Esophagus mucosa (tissue), 1 donor: ENCODE measurements at regions not wholly inside any gene's neighbourhood (a gene's known extent, or its start where the extent isn't known, plus 50 kb on each side); places are given as distances from the start of the nearest gene placed in this dataset.

Source experiments
- ATAC-seq: fragments of 200-7000 bp; cut with Tn5 transposase; one replicate; pipeline ENCODE4 v1.9.1; 2020
- donor health status: DM: yes; HTN: yes; CAD: no.

DNA sequence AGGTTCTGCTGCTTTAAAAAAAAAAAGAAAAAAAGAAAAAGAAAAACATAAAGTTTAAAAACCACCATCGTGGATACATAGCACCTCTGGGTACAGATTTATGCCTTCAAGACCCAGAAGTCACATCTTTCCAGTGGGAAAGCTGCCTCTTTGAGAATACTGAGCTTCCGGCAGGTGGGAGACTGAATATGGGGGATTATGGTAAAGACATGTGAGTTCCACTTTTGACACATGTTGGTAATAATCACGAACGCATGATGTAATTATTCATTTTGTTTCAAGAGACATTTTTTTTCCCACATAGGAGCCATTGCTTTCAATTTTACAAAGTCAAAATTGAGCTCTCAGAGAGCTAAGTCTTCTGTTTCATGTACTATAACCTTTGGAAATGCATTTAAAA, 229.7 kb upstream of the CDH5 start:
- ATAC-seq = no peak

DNA sequence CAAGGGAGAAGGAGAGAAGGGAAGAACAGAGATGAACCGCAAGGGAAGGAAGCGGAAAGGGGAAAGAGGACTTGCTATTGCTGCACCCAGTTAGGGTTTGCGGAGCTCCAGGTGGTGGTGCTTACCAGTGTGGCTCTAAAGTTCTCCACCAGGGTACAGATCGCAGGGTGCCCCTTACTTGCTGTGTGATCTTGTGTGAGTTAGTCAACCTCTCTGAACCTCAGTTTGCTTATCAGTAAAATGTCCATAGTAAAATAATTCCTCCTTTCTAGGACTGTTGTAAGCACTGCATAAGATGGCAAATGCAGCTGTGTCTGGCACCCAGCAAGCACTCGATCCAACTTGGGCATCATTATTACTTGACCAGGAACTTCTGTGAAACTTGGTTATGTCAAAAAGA, 230.7 kb upstream of the CDH5 start:
- no peak for ATAC-seq

DNA sequence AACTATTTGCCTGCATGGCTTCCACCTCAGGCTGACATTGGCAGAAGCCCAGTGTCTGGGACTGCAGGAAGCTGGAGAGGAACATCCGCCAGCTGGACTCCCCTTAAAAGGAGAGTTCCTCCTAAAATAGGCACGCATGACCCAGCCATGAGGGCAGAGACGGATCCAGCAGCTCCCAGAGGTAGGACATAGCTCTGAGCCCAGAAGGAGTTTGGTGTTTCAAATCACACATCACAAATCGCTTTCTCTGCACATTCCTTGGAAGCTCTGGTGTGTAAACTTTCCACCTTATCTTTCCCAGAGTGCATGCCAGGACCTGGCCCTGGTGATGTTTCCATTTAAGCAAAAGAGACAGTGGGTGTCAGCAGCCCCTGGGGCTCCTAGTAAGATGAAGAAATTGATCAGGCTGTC, 231.1 kb upstream of the CDH5 start:
- ATAC-seq = no peak

DNA sequence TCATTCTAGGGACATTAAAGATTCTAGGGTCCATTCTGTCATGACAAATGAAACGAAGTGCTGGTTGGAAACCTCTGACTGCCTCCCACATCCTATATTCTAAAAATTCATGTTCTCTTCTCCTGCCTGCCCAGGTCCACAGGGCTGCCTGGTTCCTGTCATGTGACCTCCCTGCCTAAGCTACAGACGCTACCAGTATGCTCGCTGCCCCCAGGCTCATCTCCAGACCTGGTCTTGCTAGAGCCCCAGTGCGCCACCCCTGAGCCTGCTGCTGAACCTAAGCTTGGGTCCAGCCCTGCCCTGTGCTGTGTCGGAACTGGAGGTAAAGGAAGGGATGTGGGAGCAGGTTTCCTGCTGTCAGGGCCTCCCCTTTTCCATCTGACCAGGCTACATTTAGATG, 231.6 kb upstream of the CDH5 start:
- no peak for ATAC-seq

DNA sequence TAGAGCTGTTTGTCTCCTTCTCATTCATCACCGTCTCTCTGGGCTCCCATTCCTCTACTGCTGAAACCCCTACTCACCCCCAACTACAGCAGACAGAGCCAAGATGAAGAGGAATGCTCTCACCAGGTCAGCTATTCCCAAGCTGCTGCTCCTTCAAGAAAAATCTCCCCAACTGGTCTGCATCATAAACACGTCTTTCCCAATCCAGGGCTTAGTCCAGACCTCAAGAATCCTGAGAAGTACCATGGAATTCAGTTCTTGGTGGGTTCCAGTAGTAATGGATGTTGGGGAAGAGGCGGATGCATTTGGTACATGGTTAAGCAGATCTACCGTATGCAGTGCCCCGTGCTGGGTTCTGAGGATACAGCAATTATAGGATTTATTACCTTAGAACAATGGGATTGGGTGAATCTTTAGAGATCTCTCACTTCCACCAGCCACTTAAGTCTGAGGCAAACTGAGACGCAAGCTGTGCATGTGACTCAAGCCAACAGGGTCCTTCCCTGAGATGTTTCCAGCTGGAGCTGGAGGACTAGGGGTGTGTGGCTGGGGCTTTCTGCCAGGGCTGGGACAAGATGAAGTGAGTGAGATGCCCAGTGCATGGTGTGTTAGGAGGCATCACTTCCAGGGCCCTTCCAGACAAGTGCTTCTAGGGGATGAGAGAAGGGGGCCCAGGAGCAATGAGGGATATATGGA, 232.7 kb upstream of the CDH5 start:
- ATAC-seq = no peak

- no peak for ATAC-seq
These were observed 234.6 kb upstream of the CDH5 start for GRCh38 chr16:66131895-66132294.

DNA sequence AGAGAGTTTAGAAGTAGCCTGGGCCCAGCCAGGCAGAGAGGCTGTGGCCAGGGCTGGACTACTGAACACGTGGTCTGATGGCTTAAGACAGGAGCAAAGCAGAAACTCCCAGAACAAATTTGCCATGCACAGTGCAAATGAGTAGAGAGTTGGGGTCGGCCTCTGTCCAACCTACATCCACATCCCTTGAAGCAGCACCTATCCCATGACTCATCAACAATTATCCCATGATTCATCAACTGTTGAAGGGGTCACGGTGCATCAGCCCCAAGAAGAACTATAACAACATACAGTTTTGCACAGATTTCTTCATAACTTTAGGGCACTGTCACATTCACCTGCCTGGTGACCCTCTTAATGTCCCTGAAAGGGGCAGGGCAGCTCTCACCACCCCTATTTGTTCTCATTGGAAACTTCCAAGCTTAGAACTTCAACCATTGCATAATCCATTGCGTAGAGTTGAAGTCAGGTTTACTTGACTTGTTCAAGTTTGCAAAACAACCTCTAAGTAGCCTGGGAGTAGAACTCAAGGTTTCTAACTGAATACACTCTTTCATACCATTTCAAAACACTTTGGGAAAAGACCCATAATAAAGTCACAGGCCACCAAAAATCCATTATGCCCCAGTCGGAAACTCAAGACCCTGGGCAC, 235.2 kb upstream of the CDH5 start:
- ATAC-seq = no peak

DNA sequence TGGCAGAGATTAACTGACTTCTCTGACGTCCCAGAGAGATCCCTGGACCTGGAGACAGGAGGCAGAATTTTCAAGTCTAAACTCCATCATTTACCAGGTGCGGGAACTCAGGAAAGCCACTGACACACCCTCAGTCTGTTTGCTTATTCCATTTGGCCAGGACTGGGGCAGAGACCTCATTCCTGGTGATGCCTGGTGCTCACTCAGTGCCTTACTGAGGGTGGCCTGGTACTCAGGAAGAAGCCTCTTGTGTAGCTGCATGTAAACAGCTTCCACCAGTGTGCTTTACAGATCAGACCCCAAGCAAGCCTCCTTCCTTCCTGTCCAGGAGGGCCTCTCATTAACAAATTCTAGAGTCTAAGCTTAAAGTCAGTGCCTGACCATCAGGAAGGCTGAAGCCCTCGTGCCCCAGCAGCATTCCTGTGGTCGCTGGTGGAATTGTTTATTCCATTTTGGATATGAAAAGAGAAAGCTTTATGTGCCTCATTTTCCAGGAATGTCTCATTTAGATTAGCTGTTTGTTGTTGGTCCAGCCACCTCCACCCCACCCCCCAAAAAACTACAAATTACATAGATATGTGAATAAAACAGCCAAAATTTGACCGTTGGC, 236.1 kb upstream of the CDH5 start:
- ATAC-seq = no peak

- no peak for ATAC-seq
These were observed 237.3 kb upstream of the CDH5 start for GRCh38 chr16:66129196-66129595.

- no peak for ATAC-seq
These were observed 238.1 kb upstream of the CDH5 start for GRCh38 chr16:66128371-66128770.

DNA sequence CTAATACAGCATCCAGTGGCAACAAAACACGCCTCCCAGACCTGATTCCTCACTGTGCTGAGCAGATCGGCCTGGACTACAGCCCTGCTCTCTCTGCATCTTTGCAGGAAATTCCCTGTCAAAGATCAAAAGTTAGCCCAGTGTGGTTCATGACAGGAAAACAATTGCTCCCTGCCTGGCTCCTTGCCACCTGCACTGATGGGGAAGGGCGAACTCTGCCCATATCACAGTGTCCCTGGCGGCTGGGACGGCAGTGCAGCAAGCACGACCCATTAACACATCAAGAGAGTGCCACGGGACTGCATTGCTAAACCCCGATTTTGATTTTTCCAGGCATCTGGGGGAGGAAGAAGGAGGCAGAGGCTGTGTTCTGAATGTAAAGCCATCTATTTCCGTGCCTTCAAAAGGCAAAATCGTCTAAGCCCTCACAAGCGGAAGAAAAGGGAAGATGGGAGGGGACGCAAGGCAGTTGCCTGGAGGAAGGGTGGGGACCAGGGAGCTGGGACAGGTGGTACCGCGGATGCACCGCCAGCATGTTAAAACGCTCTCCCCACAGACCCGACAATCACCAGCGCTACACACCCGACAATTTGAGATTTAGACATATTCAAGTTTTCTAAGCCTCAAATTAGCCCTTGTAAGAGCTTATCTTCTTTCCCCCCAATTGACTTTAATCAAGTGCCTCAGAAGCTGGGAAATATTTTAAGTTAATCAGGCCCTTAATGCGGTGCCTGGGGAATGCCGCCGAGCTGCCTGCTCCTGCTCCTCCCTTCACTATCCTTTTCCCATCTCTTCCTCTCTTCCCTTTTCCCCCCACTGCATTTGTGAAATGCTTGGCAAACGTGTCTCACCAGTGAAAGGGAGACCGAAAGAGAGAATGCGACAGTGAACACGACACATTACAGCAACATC, 238.8 kb upstream of the CDH5 start:
- no peak for ATAC-seq

- ATAC-seq = no peak
These were observed 245.0 kb upstream of the CDH5 start for GRCh38 chr16:66121466-66121865.

- ATAC-seq = no peak
These were observed 245.8 kb upstream of the CDH5 start for GRCh38 chr16:66120656-66121055.

GRCh38 chr16:66116163-66117002, 250.1 kb upstream of the CDH5 start:
- ATAC-seq = no peak

- no peak for ATAC-seq
These were observed 251.1 kb upstream of the CDH5 start for GRCh38 chr16:66115373-66115772.

- no peak for ATAC-seq
These were observed 253.3 kb upstream of the CDH5 start for GRCh38 chr16:66113223-66113622.

DNA sequence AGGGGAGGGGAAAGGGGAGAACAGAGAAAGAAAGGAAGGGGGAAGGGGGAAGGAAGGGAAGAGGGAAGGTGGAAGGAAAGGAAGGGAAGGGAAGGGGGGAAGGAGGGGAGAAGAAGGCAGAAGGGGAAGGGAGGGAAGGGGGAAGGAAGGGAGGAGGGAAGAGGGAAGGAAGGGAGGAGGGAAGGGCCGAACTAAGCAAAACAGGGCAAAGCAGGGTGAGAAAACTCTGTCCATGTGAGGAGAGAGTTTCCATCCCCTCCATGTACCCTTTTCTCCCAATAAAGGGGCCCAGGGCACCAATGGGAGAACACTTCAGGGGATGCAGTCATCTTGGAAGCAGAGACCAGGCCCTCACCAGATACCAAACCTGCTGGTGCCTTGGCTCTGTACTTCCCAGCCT, 256.8 kb upstream of the CDH5 start:
- ATAC-seq = no peak

- no peak for ATAC-seq
These were observed 258.8 kb upstream of the CDH5 start for GRCh38 chr16:66107661-66108060.

- no peak for ATAC-seq
These were observed 263.3 kb upstream of the CDH5 start for GRCh38 chr16:66103211-66103610.

DNA sequence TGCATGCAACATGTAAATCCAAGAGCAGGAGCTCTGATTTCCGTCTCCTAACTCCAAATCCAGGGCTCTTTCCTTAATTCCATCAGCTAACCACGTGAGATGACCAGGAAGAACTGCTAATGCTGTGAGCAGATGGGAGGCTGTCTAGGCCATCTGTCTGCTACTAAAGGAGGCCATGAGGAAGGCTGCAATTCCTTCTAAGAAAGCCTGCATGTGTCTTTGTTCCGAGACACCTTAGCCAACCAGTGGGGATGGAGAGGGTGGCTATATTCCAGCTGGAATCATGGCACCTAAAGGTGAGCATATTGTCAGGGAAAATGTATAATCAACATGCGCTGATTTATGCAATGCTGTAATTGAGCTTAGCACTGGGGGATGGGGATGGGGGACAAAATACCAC, 267.2 kb upstream of the CDH5 start:
- no peak for ATAC-seq

DNA sequence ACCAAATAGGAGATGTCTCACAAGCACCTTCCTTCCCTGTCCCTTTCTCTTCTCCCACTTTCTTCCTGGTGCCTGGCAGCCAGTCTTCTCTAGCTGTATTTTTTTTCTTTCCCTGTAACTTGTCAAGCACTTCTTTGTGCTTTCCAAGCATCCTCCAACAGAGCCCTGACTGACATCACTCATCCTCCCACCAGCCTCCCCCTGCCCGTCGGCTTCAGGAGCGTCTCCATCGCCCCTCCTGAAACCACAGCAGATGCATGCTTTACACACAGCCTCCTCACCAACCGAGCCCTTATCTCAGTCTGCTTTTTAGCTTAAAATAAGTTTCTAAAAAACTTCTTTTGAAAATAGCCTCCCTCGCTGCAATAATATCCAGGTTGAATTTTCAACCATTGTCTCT, 268.7 kb upstream of the CDH5 start:
- ATAC-seq = no peak

GRCh38 chr16:66095676-66096075, 270.8 kb upstream of the CDH5 start:
- no peak for ATAC-seq
